Upper lobe of left lung (tissue), 4 donors: ENCODE measurements at regions not wholly inside any gene's neighbourhood (a gene's known extent, or its start where the extent isn't known, plus 50 kb on each side); places are given as distances from the start of the nearest gene placed in this dataset.
"Not testable (repeated sequence)": the region's sequence is repeated elsewhere in the genome, so short reads cannot be mapped to it uniquely, and the experiment has no call there.

Source experiments
- CTCF ChIP-seq, 6 experiments: fragments of 450-650 bp in 4 of 6; fragments of 200-600 bp in 2 of 6; sonication (generic) in 2 of 6; IDR thresholded peaks; one replicate each; pipeline ENCODE4 v1.5.1; 2016 to 2019; ENCODE audit warnings: antibody characterized with exemption in 6 of 6
- POLR2AphosphoS5 ChIP-seq, 2 donors: sonication (generic); formaldehyde crosslinking; IDR thresholded peaks; one replicate each; pipeline ENCODE4 v1.5.1; 2017; ENCODE audit warnings: antibody characterized with exemption in 2 of 2

DNA sequence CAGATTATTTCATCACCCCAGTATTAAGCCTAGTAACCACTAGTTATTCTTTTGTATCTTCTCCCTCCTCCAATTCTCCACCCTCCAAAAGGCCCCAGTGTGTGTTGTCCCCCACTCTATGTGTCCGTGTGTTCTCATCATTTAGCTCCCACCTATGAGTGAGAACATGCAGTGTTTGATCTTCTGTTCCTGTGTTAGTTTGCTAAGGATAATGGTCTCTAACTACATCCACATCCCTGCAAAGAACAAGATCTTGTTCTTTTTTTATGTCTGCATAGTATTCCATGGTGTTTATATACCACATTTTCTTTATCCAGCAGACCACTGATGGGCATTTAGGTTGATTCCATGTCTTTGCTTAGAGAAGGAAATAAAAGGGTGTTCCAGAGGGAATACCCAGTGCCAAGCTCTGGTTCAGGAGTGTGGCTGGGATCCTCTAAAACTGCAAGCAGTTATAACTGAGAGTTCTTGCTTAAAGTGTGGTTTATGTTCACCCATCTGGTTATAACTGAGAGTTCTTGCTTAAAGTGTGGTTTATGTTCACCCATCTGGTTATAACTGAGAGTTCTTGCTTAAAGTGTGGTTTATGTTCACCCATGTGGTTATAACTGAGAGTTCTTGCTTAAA, 154.8 kb downstream of the SYT15 start:
- TF ChIP-seq CTCF, POLR2AphosphoS5 (IDR thresholded peaks at IDR 0.05): not testable (repeated sequence)
